ENCODE measurements at regions not wholly inside any gene's neighbourhood (a gene's known extent, or its start where the extent isn't known, plus 50 kb on each side); places are given as distances from the start of the nearest gene placed in this dataset.

DNA sequence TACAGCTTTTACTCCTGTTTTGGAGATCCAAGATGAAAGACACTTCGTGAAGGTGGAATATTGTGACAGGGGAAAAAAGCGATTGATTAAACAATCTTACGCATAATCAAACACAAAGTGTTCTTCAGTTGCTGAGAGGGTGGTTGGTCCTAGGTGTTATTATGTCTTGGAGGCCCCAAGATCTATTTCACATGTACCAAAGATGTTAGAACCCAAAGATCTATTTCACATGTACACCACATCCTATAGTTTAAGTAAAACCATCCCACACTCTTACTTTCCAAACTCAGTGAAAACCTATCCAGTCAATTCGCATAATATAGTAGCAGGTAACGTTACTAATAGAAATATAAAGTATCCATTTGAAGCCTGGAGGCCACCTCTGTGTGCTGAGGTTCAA, 242.6 kb upstream of the MAF start (continued):
- TF ChIP-seq, protein P1, sequence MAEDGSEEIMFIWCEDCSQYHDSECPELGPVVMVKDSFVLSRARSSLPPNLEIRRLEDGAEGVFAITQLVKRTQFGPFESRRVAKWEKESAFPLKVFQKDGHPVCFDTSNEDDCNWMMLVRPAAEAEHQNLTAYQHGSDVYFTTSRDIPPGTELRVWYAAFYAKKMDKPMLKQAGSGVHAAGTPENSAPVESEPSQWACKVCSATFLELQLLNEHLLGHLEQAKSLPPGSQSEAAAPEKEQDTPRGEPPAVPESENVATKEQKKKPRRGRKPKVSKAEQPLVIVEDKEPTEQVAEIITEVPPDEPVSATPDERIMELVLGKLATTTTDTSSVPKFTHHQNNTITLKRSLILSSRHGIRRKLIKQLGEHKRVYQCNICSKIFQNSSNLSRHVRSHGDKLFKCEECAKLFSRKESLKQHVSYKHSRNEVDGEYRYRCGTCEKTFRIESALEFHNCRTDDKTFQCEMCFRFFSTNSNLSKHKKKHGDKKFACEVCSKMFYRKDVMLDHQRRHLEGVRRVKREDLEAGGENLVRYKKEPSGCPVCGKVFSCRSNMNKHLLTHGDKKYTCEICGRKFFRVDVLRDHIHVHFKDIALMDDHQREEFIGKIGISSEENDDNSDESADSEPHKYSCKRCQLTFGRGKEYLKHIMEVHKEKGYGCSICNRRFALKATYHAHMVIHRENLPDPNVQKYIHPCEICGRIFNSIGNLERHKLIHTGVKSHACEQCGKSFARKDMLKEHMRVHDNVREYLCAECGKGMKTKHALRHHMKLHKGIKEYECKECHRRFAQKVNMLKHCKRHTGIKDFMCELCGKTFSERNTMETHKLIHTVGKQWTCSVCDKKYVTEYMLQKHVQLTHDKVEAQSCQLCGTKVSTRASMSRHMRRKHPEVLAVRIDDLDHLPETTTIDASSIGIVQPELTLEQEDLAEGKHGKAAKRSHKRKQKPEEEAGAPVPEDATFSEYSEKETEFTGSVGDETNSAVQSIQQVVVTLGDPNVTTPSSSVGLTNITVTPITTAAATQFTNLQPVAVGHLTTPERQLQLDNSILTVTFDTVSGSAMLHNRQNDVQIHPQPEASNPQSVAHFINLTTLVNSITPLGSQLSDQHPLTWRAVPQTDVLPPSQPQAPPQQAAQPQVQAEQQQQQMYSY (CRISPR knock-in tag; IDR thresholded peaks at IDR 0.05): no peak

DNA sequence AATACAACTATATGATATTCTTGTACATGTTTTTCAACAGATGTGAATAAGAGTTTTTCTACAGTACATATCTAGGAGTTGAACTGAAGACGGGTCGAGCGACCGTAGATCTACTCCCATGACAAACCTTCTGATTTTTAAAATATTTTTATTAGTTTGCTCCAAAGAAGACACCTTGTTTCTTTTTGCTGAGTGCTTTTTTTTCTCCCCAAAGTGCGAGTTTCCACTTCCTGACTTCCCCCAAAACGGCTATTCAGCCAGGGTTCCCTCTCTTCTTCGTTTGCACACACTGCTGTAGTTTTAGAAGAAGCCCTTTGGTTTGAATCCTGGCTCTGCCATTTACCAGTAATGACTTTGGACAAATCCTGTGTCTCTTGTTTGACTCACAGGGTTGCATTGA, 241.7 kb upstream of the MAF start:
- H3K27ac Mint-ChIP-seq: no peak overlapping the region
- no peaks in the 10 kb centered on the region for H3K9me3 Mint-ChIP-seq
- DNase-seq (ENCODE audit: low spot score) (no peak), ATAC-seq (no peak)
- CTCF ChIA-PET: no interaction called here
- H3K4me1 Mint-ChIP-seq: no peaks in the 10 kb centered on the region
- TF ChIP-seq ZNF263 (CRISPR knock-in tag; IDR thresholded peaks at IDR 0.05; ENCODE audit: low read depth): no peak
- no peak for TF ChIP-seq EMX1 (CRISPR knock-in tag; IDR thresholded peaks at IDR 0.05)
- no peak for TF ChIP-seq TCF7 (CRISPR knock-in tag; IDR thresholded peaks at IDR 0.05; ENCODE audit: low read depth)
- TF ChIP-seq STAT6 (CRISPR knock-in tag; conservative IDR thresholded peaks at IDR 0.05; ENCODE audit: low read depth): no peak
- TF ChIP-seq GRHL2 (CRISPR knock-in tag; IDR thresholded peaks at IDR 0.05; ENCODE audit: insufficient replicate concordance, severe bottlenecking): no peak
- no peak for TF ChIP-seq FOXP4 (CRISPR knock-in tag; IDR thresholded peaks at IDR 0.05)
- TF ChIP-seq ARID4B (CRISPR knock-in tag; IDR thresholded peaks at IDR 0.05; ENCODE audit: borderline replicate concordance): no peak
- TF ChIP-seq NFE2L1 (CRISPR knock-in tag; IDR thresholded peaks at IDR 0.05): no peak
- no peak for TF ChIP-seq SOX15 (CRISPR knock-in tag; IDR thresholded peaks at IDR 0.05)
- TF ChIP-seq ESRRA (CRISPR knock-in tag; IDR thresholded peaks at IDR 0.05; ENCODE audit: borderline replicate concordance): no peak
- TF ChIP-seq, protein P2, sequence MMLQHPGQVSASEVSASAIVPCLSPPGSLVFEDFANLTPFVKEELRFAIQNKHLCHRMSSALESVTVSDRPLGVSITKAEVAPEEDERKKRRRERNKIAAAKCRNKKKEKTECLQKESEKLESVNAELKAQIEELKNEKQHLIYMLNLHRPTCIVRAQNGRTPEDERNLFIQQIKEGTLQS (CRISPR knock-in tag; conservative IDR thresholded peaks at IDR 0.05): no peak
- TF ChIP-seq TEAD1 (CRISPR knock-in tag; IDR thresholded peaks at IDR 0.05): no peak
- H3K36me3 Mint-ChIP-seq: no peaks in the 10 kb centered on the region
- H3K4me3 Mint-ChIP-seq: no peak overlapping the region
- H3K27me3 Mint-ChIP-seq (ENCODE audit: low read depth): no peaks in the 10 kb centered on the region; the same call in 1 of the 2 replicates
- POLR2A ChIA-PET: no interaction called here

All from WTC11 (cell line).